SK-N-SH treated with all-trans-retinoic acid at 6 μM for 48 hours (cell line): ENCODE measurements at regions not wholly inside any gene's neighbourhood (a gene's known extent, or its start where the extent isn't known, plus 50 kb on each side); places are given as distances from the start of the nearest gene placed in this dataset.

Source experiments
- ATAC-seq: fragments of 200-7000 bp; cut with Tn5 transposase; 3 replicates; pipeline ENCODE4 v1.9.1; 2020; ENCODE audit warnings: mild to moderate bottlenecking, moderate library complexity
- ARNTL ChIP-seq: fragments of 450-650 bp; formaldehyde crosslinking; IDR thresholded peaks from 2 replicates; pipeline ENCODE4 v1.5.0; 2020; ENCODE audit warnings: low read depth, mild to moderate bottlenecking, moderate library complexity, borderline replicate concordance
- BACH2 ChIP-seq: fragments of 250-450 bp; sonication (Bioruptor Pico); IDR thresholded peaks from 2 replicates; pipeline ENCODE4 v1.9.0; 2021; ENCODE audit warnings: mild to moderate bottlenecking, borderline replicate concordance
- CSDC2 ChIP-seq: fragments of 250-450 bp; sonication (Bioruptor Pico); IDR thresholded peaks from 2 replicates; pipeline ENCODE4 v1.5.0; 2020; ENCODE audit warnings: mild to moderate bottlenecking, moderate library complexity
- ESRRG ChIP-seq: fragments of 250-450 bp; sonication (Bioruptor Pico); IDR thresholded peaks from 2 replicates; pipeline ENCODE4 v1.6.1; 2021; ENCODE audit warnings: mild to moderate bottlenecking
- GLIS3 ChIP-seq: fragments of 250-450 bp; sonication (Bioruptor Pico); IDR thresholded peaks from 2 replicates; pipeline ENCODE4 v1.5.0; 2020; ENCODE audit warnings: mild to moderate bottlenecking, moderate library complexity
- ISL1 ChIP-seq: fragments of 250-450 bp; sonication (Bioruptor Pico); IDR thresholded peaks from 2 replicates; pipeline ENCODE4 v2.1.2; 2022; ENCODE audit warnings: mild to moderate bottlenecking, moderate library complexity
- OSR1 ChIP-seq: fragments of 250-450 bp; sonication (Bioruptor Pico); IDR thresholded peaks from 2 replicates; pipeline ENCODE4 v1.8.0; 2022; ENCODE audit warnings: moderate library complexity, mild to moderate bottlenecking, inconsistent platforms
- PATZ1 ChIP-seq: fragments of 250-450 bp; sonication (Bioruptor Pico); IDR thresholded peaks from 2 replicates; pipeline ENCODE4 v1.8.0; 2020; ENCODE audit warnings: mild to moderate bottlenecking, moderate library complexity, borderline replicate concordance
- POU6F1 ChIP-seq: fragments of 250-450 bp; sonication (Bioruptor Pico); IDR thresholded peaks from 2 replicates; pipeline ENCODE4 v1.8.0; 2021; ENCODE audit warnings: low read depth, mild to moderate bottlenecking, moderate library complexity, borderline replicate concordance
- PPARA ChIP-seq: fragments of 250-450 bp; sonication (Bioruptor Pico); IDR thresholded peaks from 2 replicates; pipeline ENCODE4 v1.5.0; 2020; ENCODE audit warnings: mild to moderate bottlenecking, borderline replicate concordance
- RARB ChIP-seq: fragments of 250-450 bp; sonication (Bioruptor Pico); IDR thresholded peaks from 2 replicates; pipeline ENCODE4 v1.8.0; 2021; ENCODE audit warnings: mild to moderate bottlenecking, moderate library complexity
- SNAI2 ChIP-seq: fragments of 250-450 bp; sonication (Bioruptor Pico); IDR thresholded peaks from 2 replicates; pipeline ENCODE4 v1.5.0; 2020; ENCODE audit warnings: mild to moderate bottlenecking, moderate library complexity
- TCF4 ChIP-seq: fragments of 250-450 bp; sonication (Bioruptor Pico); IDR thresholded peaks from 2 replicates; pipeline ENCODE4 v1.8.0; 2021; ENCODE audit warnings: mild to moderate bottlenecking, moderate library complexity, borderline replicate concordance
- TOX ChIP-seq: fragments of 250-450 bp; sonication (Bioruptor Pico); IDR thresholded peaks from 2 replicates; pipeline ENCODE4 v1.8.0; 2021; ENCODE audit warnings: mild to moderate bottlenecking, moderate library complexity, borderline replicate concordance
- TSHZ2 ChIP-seq: fragments of 250-450 bp; sonication (Bioruptor Pico); IDR thresholded peaks from 2 replicates; pipeline ENCODE4 v1.5.0; 2020; ENCODE audit warnings: mild to moderate bottlenecking, moderate library complexity
- ZC3H10 ChIP-seq: fragments of 250-450 bp; sonication (Bioruptor Pico); IDR thresholded peaks from 2 replicates; pipeline ENCODE4 v1.5.1; 2021; ENCODE audit warnings: mild to moderate bottlenecking, moderate library complexity
- ZFP3 ChIP-seq: fragments of 250-450 bp; sonication (Bioruptor Pico); IDR thresholded peaks from 2 replicates; pipeline ENCODE4 v1.5.0; 2020; ENCODE audit warnings: mild to moderate bottlenecking, moderate library complexity
- ZNF70 ChIP-seq: fragments of 450-650 bp; formaldehyde crosslinking; IDR thresholded peaks from 2 replicates; pipeline ENCODE4 v1.5.0; 2020; ENCODE audit warnings: mild to moderate bottlenecking, moderate library complexity
- ZNF8 ChIP-seq: fragments of 450-650 bp; formaldehyde crosslinking; IDR thresholded peaks from 2 replicates; pipeline ENCODE4 v1.5.0; 2020; ENCODE audit warnings: mild to moderate bottlenecking, moderate library complexity
- TF ChIP-seq, protein P1 (sequence below): fragments of 250-450 bp; sonication (Bioruptor Pico); IDR thresholded peaks from 2 replicates; pipeline ENCODE4 v1.5.1; 2021; ENCODE audit warnings: mild to moderate bottlenecking, moderate library complexity
- TF ChIP-seq, protein P2 (sequence below): fragments of 250-450 bp; sonication (Bioruptor Pico); IDR thresholded peaks from 2 replicates; pipeline ENCODE4 v1.5.1; 2020; ENCODE audit warnings: low read depth, mild to moderate bottlenecking, moderate library complexity

GRCh38 chr4:161329852-161330251 lies 833.9 kb downstream of the FSTL5 start:
- TF ChIP-seq ISL1 (CRISPR knock-in tag) (no peak), POU6F1 (CRISPR knock-in tag) (no peak), ZNF70 (CRISPR knock-in tag) (no peak), ZC3H10 (CRISPR knock-in tag) (no peak), OSR1 (no peak), PPARA (CRISPR knock-in tag) (no peak), TSHZ2 (no peak)
- no peak for ATAC-seq

DNA sequence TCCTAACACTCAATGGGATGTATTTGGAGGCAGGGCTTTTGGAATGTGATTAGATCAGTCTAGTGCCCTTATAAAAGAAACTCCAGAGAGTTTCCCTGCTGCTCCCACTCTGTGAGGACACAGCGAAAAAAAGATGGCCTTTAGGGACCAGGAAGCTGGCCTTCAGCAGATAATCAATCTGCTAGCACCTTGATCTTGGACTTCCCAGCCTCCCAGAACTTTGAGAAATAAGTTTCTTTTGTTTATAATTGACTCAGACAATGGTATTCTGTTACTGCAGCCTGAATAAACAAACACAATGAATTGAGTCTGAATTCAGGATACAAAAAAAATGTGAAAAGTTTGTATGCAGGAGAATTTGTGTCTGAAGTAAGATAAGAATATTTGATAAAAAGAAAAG lies 842.1 kb downstream of the FSTL5 start:
- ATAC-seq: no peak
- TF ChIP-seq BACH2 (CRISPR knock-in tag): no peak
- no peak for TF ChIP-seq ZNF70 (CRISPR knock-in tag)
- TF ChIP-seq ZNF8: no peak
- no peak for TF ChIP-seq GLIS3
- TF ChIP-seq, protein P1, sequence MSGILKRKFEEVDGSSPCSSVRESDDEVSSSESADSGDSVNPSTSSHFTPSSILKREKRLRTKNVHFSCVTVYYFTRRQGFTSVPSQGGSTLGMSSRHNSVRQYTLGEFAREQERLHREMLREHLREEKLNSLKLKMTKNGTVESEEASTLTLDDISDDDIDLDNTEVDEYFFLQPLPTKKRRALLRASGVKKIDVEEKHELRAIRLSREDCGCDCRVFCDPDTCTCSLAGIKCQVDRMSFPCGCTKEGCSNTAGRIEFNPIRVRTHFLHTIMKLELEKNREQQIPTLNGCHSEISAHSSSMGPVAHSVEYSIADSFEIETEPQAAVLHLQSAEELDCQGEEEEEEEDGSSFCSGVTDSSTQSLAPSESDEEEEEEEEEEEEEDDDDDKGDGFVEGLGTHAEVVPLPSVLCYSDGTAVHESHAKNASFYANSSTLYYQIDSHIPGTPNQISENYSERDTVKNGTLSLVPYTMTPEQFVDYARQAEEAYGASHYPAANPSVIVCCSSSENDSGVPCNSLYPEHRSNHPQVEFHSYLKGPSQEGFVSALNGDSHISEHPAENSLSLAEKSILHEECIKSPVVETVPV: no peak
- TF ChIP-seq ESRRG (CRISPR knock-in tag): no peak
- TF ChIP-seq ISL1 (CRISPR knock-in tag): no peak
- TF ChIP-seq TCF4 (CRISPR knock-in tag): no peak
- no peak for TF ChIP-seq PPARA (CRISPR knock-in tag)
- TF ChIP-seq POU6F1 (CRISPR knock-in tag): no peak
- no peak for TF ChIP-seq SNAI2
- TF ChIP-seq ZFP3 (CRISPR knock-in tag): no peak
- no peak for TF ChIP-seq ARNTL (CRISPR knock-in tag)
- TF ChIP-seq, protein P2, sequence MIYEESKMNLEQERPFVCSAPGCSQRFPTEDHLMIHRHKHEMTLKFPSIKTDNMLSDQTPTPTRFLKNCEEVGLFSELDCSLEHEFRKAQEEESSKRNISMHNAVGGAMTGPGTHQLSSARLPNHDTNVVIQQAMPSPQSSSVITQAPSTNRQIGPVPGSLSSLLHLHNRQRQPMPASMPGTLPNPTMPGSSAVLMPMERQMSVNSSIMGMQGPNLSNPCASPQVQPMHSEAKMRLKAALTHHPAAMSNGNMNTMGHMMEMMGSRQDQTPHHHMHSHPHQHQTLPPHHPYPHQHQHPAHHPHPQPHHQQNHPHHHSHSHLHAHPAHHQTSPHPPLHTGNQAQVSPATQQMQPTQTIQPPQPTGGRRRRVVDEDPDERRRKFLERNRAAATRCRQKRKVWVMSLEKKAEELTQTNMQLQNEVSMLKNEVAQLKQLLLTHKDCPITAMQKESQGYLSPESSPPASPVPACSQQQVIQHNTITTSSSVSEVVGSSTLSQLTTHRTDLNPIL (CRISPR knock-in tag): no peak
- TF ChIP-seq PATZ1 (CRISPR knock-in tag): no peak
- no peak for TF ChIP-seq CSDC2 (CRISPR knock-in tag)

GRCh38 chr4:161320377-161320776 lies 843.4 kb downstream of the FSTL5 start:
- no peak for TF ChIP-seq TOX
- TF ChIP-seq RARB (CRISPR knock-in tag): no peak
- TF ChIP-seq, protein P1: no peak

More at GRCh38 chr4:161320377-161320776, 843.4 kb downstream of the FSTL5 start:
- peak; percentile 64; the same call in 2 of the 3 replicates for ATAC-seq
